ENCODE measurements at regions not wholly inside any gene's neighbourhood (a gene's known extent, or its start where the extent isn't known, plus 50 kb on each side); places are given as distances from the start of the nearest gene placed in this dataset.

GRCh38 chr20:12395353-12395752 is 477.7 kb downstream of the BTBD3 start:
- no peak for DNase-seq

DNA sequence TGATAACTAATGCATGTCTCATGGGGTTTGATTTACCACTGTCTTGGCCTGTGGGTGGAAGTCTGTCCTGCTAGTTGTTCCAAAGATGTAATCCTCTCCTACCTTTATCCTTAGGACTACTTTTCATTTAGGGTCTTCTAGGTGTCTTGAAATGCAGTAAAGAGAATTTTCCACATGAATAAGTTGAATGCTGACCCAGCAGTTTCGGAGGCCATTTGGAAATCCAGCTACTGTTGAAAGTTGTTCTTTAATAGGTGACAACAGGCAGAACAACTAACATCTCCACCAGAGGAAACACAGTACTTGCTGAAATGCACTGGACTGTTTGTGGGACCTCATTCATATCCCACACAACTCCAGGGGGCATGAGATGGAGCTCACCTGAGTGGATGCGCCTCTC is 478.1 kb downstream of the BTBD3 start:
- DNase-seq = no peak

- DNase-seq = no peak
These were observed 481.6 kb downstream of the BTBD3 start for GRCh38 chr20:12399110-12399836.

GRCh38 chr20:12404941-12405340 is 487.2 kb downstream of the BTBD3 start:
- DNase-seq = no peak

DNA sequence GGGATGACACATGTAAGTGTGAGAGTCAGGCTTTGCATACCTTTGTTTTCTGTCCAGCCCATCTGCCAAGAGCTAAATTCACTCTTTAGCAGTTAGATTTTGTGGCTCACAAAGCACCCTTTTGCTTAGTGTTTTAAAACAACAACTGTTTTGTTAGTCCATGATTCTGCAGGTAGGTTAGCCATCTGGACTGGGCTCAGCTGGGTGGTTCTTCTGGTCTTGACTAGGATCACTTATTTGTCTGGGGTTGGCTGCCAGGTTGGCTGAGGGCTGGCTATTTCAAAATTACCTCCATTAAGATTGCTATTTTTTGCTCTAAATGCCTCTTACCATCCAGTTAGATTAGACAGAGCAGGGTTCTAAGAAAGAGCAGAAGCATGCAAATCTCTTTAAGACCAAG is 489.3 kb downstream of the BTBD3 start:
- no peak for DNase-seq

DNA sequence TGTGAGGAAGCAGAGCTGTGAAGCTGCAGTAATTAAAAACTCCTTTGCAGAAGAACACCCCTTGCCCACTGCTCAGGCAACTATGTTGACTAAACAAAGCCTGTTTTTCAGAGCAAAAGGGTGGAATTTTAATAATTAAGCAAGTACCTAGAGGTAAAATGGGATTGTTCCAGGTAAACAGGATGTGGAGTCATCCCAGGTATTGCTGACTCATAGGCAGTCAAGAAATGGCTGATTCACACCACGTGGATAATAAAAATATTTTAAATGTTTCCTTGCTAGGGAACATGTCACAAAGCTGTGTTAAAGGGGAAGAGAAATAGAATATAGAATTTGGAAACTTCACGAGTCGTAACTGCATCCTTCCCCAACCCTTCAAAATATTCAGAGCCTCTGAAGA is 491.8 kb downstream of the BTBD3 start:
- DNase-seq = no peak

DNA sequence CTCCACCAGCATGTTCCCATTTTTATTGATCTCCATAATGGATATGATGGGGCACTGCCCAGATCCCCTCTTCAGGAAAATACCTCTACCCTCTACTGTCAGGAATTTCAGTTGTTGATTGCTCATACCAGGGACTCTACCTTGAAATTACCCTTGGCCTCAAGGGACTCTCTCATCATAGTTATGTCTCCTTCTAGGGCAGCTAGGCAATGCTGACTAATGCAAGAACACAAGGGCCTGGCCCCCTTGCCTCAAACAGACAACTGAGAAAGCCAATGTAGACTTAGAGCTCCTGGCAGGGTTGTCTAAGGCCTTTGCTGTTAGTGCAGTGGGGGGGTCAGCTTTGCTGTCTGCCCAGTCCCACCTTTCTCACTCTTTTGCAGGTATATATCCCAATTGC is 493.1 kb downstream of the BTBD3 start:
- DNase-seq = no peak

GRCh38 chr20:12411246-12411940 is 493.7 kb downstream of the BTBD3 start:
- no peak for DNase-seq

DNA sequence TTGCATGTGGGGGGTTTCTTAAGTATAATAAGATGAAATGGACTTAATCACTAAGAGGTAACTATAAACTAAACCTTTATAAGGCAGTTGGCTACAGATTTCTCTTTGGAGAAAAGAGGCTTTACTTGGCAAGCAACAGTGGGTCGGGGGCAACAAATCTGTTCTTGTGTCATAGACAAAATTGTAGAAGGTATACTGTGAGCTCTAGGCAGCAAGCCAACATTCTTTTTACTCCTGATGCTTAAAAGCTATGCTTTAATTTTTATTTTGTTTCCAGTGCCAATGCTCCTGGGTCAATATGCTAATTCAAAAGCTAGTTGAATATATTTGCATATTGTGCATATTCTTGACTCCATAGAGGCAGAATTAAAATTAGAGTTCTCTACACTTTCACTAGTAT is 495.4 kb downstream of the BTBD3 start:
- no peak for DNase-seq

DNA sequence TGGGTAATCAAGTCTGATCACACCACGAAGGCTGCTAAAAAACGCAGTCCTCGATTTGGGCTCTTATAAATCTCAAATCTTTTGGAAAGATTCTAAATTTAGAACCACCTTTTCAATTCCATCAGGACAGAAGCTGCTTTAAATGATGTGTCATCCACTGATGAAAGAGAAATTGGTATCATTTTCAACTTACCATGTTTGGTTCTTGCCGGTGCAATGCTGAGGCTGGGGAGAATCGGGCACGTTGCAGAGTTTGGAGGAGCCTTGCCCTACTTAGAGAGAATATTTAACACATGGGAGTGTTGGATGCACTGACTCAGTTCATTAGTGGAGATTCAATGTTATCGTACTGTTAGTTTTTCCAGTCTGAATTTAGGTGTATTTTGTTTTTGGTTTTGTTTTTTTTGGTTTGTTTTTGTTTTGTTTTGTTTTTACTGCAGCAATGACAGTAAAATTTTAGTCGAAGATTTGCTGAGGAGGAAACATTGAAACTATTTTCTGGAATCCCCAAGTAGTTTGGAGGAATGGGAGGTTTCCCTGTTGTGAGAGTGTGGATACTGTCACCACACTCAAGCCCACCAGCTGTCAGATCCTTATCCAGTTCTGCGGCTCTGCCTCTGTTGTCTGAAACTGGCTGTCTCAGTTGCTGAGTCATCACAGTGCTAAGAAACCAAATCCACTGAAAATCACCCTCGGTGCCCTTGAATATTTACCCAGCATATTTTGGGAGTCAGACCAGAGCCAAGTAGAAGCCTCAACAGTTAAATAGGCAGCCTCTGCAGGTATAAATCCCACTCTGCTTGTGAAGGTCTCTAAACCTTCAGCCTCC is 497.0 kb downstream of the BTBD3 start:
- no peak for DNase-seq

DNA sequence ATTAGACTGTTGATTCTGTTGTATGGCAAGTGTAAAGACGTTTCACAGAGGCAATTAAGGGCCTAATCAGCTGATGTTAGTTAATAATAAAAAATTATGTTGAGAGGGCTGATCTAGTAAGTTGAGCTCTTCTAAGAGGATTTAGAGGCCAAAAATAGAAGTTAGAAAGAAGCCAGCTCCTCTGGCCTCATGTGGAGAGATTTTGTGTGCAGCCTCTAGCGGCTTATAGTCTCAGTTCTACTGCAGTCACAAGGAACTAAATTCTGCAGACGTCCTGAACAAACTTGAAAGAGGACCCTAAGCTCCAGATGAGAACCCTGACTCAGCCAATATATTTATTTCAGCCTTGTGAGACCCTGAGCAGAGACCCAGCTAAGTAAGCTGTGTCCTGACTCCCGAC is 498.6 kb downstream of the BTBD3 start:
- no peak for DNase-seq

DNA sequence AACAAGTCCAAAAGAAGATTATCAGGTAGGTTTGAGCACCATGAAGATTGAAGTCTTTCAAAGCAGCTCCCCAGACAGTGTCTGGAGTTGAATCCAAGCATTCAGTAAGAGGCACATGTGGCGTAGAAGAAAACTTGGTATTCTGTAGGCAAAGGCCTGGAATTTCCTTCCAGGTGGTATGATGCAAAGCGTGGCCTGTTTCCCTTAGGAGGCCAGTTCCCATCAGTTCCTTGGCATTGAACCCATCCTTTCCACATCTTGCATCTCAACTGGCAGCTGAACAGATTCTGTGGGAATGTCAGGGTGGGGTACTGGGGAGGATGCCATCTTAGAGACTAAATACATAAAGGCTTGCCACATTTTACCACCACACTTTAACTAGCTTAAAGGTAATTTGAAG is 516.0 kb downstream of the BTBD3 start:
- no peak for DNase-seq

DNA sequence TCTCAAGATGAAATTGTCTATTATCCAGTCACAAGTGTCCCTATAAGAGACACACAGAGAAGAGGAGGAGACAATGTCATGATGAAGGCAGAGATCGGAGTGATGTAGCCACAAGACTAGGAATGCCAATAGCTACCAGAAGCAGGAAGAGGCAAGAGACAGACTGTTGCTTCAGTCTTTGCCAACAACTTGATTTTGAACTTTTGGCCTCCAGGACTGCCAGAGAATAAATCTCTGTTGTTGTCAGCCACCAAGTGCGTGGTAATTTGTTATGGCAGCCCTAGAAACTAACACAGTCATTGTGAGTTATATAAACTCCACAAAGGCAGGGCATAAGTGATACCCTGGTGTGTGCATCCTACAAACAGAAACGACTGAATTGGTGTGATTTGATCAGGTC is 517.0 kb downstream of the BTBD3 start:
- DNase-seq = no peak

- no peak for DNase-seq
These were observed 517.6 kb downstream of the BTBD3 start for GRCh38 chr20:12435268-12435667.

DNA sequence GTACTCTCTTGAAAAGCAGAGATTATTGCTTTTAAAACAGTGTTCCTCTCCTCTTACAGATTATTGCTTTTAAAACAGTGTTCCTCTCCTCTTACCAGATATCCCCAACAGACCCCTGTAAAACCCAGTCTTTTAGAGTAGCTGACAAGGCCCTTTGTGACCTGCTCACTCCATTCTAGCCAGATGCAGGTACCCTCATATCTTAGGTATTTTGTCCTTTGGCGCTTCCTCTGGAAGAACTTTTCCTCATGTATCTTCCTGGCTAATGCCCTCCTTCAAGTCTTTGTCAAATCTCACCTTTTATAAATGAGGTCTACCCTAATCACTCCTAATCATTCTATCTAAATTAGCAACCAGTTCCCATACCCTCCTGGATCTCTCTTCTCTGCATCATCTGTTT is 536.0 kb downstream of the BTBD3 start:
- no peak for DNase-seq

GRCh38 chr20:12455148-12455547 is 537.5 kb downstream of the BTBD3 start:
- DNase-seq = no peak

DNA sequence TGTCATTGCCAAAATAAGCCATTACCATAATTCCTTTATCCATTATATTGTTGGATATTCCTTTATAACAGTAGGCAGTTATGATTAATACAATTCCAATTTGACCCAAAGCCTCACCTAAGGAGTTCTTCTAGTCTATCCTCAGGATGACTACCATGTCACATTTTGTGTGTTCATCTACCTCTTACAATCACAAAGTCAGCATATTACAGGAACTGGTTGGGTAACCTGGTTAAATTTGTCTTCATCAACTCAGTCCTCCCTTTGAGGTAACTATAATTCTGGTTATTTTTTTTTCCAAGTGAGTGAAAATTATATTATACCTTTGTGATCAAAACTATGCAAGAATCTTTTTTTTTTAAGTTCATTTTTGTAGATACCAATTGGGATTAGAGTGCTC is 540.5 kb downstream of the BTBD3 start:
- DNase-seq = no peak

DNA sequence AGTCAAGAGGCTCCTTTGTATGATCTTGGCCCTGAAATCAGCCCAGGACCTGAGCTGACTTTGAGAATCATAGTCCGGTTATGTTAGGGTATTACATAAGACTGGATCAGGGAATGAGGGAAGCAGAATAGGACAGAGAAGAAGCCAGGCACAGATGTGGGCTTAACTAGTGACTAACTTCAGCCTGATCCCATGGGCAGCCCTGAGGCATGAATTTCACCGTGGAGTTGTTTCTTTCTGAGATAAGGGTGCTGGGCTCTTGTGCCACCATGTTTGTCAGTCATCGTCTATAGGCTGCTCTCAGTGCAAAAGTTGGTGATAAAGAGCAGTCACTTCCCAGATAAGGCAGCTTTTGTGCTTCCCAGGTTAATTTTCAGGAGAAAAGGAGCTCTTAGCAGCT is 544.7 kb upstream of the SPTLC3 start:
- no peak for DNase-seq

- no peak for DNase-seq
These were observed 541.9 kb upstream of the SPTLC3 start for GRCh38 chr20:12466915-12467314.

DNA sequence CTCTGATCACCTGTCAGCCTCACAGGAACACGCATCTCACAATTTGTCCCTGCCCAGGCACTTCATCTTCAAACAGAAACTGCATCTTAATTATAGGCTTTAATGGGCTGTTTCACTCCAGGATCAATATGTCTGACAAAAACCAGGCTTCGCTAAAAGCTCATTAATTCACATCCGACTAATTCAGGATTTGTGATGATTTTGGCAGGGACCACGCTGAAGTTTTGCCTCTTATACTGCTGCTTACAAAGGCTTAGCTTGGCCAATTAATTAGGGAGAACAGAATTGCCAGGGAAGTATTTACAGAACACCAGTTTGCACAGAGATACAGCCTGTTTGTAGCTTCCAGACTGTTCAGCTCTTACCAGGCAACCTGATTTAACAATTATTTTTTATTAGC is 541.0 kb upstream of the SPTLC3 start:
- no peak for DNase-seq

GRCh38 chr20:12482661-12483060 is 526.1 kb upstream of the SPTLC3 start:
- DNase-seq = no peak

DNA sequence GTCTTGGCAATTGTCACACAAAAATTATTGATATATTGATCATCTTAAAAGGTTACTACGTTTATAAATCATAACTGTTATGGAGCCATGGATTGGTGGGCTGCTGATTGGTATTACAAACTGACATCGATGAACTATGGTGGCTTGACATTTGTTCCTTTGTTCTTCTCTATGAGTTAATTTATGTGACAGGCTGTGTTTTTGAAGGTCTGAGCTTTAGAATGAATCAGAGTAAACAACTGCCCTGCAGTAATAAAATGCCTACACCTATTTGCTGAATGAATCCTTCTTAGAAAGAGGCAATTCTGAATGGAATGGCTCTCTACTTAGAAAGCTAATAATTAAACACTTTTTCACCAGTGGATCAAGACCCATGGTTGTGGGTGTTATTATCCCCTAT is 506.3 kb upstream of the SPTLC3 start:
- DNase-seq = no peak

DNA sequence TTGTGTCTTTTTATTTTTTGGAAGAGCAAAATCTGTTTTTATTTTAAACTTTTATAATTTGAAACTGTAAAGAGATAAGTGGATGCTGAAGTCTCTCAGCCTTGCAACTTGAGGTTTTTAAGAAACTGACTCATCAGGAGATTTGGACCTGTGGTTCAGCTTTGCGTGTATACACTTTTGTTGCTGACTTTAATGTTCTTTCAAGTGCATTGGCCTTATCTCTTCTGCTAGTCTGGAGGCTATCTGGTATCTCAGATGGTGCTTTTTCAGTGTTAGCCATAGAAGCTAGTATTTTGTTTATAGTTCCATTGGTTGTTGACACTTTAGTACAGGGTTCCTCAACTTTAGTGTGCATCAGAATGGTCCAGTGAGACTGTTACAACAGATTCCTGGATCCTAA is 504.0 kb upstream of the SPTLC3 start:
- no peak for DNase-seq

GRCh38 chr20:12511499-12511898 is 497.3 kb upstream of the SPTLC3 start:
- no peak for DNase-seq

Measured in hematopoietic multipotent progenitor cell treated with erythropoietin and hydrocortisone succinate and interleukin-3 and kit ligand, for 8 days (in vitro differentiated cells).